GM23338 (cell line): ENCODE measurements at regions not wholly inside any gene's neighbourhood (a gene's known extent, or its start where the extent isn't known, plus 50 kb on each side); places are given as distances from the start of the nearest gene placed in this dataset.

ENCODE experiments used
- ETS1 ChIP-seq: IDR thresholded peaks from 2 replicates; pipeline ENCODE4 v1.6.1; 2016; ENCODE audit warnings: antibody characterized with exemption
- JUNB ChIP-seq: IDR thresholded peaks from one replicate; pipeline ENCODE4 v1.6.1; 2016; ENCODE audit warnings: antibody characterized with exemption; ENCODE audit not compliant: unreplicated experiment
- NANOG ChIP-seq: IDR thresholded peaks from 2 replicates; pipeline ENCODE4 v1.6.1; 2016; ENCODE audit warnings: antibody characterized with exemption, borderline replicate concordance
- ZNF331 ChIP-seq: fragments of 250-450 bp; sonication (Bioruptor Pico); IDR thresholded peaks from 2 replicates; pipeline ENCODE4 v1.5.0; 2020; ENCODE audit warnings: low read depth, mild to moderate bottlenecking, moderate library complexity
- ZNF462 ChIP-seq: fragments of 250-450 bp; sonication (Bioruptor Pico); IDR thresholded peaks from 2 replicates; pipeline ENCODE4 v1.5.0; 2020; ENCODE audit warnings: mild to moderate bottlenecking, moderate library complexity
- TF ChIP-seq, protein P1 (sequence below), 2 experiments: fragments of 200-600 bp in 1 of 2; sonication (generic) in 1 of 2; conservative IDR thresholded peaks; 2 replicates each; pipeline versions ENCODE4 v1.5.1 to v1.6.1; 2016 to 2017; ENCODE audit warnings: antibody characterized with exemption in 2 of 2, low read depth in 2 of 2, mild to moderate bottlenecking in 2 of 2, moderate library complexity in 1 of 2

GRCh38 chr16:11410376-11411058, 65.3 kb downstream of the RMI2 start (continued):
- TF ChIP-seq ZNF462 (CRISPR knock-in tag) (no peak), ZNF331 (CRISPR knock-in tag) (no peak), JUNB (no peak), ETS1 (no peak), NANOG (no peak)
- TF ChIP-seq, protein P1, sequence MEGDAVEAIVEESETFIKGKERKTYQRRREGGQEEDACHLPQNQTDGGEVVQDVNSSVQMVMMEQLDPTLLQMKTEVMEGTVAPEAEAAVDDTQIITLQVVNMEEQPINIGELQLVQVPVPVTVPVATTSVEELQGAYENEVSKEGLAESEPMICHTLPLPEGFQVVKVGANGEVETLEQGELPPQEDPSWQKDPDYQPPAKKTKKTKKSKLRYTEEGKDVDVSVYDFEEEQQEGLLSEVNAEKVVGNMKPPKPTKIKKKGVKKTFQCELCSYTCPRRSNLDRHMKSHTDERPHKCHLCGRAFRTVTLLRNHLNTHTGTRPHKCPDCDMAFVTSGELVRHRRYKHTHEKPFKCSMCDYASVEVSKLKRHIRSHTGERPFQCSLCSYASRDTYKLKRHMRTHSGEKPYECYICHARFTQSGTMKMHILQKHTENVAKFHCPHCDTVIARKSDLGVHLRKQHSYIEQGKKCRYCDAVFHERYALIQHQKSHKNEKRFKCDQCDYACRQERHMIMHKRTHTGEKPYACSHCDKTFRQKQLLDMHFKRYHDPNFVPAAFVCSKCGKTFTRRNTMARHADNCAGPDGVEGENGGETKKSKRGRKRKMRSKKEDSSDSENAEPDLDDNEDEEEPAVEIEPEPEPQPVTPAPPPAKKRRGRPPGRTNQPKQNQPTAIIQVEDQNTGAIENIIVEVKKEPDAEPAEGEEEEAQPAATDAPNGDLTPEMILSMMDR (conservative IDR thresholded peaks at IDR 0.05; ENCODE audit: low read depth in 2 of 2) = no peak
